NCI-H226 (cell line): ENCODE measurements at regions not wholly inside any gene's neighbourhood (a gene's known extent, or its start where the extent isn't known, plus 50 kb on each side); places are given as distances from the start of the nearest gene placed in this dataset.
A peak's percentile ranks its signal among the peaks of the same experiment; 100 is the strongest.

ENCODE experiments used
- DNase-seq: peaks from one replicate; pipeline ENCODE4 v3.0.0-alpha.2; 2015

- DNase-seq, result no peak
Observed at GRCh38 chr5:68161156-68161555, 54.4 kb upstream of the PIK3R1 start.

- no peak for DNase-seq
Observed at GRCh38 chr5:68159224-68159951, 56.2 kb upstream of the PIK3R1 start.

- no peak for DNase-seq
Observed at GRCh38 chr5:68155940-68156339, 59.6 kb upstream of the PIK3R1 start.

DNA sequence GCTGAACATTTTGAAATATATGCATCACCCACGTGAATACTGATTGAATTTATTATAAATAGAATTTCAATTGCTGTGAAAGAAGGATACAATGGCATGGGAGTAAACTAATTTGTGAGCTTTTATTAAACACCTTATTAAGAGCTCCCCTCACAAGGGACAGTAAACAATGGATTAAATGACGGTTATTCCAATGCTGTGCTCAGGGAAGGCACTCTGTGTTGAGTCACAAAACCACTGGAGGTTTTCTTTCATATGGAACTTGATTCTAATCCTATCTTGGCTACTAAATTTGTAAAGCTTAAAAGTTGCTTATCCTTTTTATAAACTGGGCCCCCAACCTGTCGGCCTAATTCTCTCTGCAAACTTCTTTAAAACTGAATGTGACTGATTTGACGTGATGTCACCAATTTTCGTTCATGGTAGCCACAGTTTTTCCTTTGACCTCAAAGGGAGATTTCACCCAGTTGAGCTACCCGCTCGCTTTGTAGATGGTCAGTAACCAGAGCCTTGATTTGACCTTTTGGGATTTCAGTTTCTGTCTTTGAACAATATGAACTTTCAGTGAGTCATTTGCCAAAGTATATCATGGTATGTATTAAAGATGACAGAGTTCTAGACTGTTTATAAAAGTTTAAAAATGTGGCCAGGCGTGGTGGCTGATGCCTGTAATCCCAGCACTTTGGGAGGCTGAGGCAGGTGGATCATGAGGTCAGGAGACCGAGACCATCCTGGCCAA is 61.3 kb upstream of the PIK3R1 start:
- DNase-seq, result no peak

DNA sequence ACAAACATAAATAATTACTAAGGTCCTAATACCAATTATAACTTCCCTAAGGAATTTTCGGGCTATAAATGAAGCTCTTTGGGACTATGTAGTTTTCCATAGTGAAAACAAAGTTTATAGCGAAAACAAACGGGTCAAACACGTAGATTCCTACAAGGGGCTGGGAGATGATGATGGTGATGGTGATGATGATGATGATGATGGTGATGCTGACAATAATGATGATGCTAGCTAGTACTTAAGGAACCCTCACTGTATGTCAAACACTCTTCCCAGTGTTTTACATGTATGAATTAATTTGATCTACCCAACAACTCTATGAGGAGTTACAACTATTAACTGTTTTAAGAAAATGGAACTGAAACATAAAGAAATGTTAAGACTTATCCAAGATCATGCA is 63.7 kb upstream of the PIK3R1 start:
- DNase-seq, result no peak

DNA sequence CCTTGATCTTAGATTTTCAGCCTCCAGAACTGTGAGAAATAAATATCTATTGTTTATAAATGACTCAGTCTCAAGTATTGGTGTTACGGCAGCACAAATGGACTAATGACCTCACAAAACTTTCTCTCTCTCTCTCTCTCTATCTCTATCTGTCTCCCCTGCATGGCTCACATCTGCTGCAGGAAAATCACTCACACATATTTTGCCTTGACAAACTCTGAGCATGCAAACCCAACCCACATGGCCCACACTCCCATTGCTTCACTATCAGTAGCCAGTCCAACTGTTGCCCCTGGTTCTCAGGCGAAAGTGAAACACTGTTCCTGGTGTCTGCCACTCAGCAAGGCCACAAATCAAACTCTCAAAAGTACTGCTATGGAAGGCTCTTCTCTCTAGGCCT is 66.4 kb upstream of the PIK3R1 start:
- DNase-seq, result no peak

GRCh38 chr5:68148096-68148495 is 67.5 kb upstream of the PIK3R1 start:
- DNase-seq, result no peak

GRCh38 chr5:68147659-68148058 is 67.9 kb upstream of the PIK3R1 start:
- DNase-seq, result no peak

DNA sequence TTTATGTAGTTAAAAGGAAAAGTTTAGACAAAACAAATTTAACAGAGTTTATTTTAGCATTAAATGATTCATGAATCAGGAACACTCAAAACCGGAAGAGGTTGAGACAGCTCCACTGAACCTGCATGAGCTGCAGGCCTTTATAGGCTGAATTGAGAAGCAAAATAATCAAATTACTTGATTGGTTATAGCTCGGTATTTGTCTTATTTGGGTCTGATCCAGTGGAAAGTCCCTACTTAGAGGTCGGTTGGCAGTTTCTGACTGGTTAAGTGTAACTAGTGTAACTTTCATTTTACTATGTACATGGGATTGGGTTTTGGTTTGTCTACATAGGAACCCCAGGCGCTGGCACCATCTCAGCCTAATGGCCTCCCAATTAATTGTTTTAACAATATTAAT is 74.1 kb upstream of the PIK3R1 start:
- DNase-seq, result no peak

GRCh38 chr5:68140763-68141162 is 74.8 kb upstream of the PIK3R1 start:
- no peak for DNase-seq

DNA sequence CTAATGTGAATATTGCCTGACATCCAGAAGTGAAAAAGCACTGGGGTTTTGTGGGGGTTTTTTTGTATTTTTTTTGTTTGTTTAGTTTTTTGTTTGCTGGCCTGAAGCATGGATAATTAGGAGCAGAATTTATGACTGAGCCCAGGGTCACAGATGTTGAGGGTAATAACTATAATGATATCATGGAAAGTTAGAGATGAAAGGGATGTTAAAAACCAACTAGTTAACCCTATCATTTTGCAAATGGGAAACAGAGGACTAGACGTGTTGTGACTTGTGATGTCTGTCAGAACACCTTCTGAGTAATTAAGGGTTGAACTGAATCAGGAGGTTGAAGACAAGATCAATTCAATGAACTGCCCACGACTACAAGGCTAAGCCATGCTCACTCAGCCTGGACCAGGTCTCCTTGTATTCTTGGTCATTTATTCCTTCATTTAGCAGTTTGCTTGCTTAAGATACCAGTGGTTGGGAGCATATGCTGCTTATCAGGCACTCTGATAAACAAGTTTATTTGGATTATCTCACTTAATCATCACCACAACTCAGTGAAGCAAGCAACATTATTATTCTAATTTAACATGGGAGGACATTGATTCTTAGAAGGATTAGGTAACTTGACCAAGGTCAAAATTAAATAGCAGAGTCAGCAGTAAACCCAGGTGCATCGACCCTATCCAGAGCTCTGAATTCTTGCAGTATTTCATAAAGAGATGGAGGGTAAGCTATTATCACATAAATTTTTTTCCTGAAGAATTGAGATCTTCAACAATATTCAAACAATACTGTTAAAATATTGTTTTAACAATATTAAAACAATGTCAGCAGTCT is 75.7 kb upstream of the PIK3R1 start:
- DNase-seq, result no peak

DNA sequence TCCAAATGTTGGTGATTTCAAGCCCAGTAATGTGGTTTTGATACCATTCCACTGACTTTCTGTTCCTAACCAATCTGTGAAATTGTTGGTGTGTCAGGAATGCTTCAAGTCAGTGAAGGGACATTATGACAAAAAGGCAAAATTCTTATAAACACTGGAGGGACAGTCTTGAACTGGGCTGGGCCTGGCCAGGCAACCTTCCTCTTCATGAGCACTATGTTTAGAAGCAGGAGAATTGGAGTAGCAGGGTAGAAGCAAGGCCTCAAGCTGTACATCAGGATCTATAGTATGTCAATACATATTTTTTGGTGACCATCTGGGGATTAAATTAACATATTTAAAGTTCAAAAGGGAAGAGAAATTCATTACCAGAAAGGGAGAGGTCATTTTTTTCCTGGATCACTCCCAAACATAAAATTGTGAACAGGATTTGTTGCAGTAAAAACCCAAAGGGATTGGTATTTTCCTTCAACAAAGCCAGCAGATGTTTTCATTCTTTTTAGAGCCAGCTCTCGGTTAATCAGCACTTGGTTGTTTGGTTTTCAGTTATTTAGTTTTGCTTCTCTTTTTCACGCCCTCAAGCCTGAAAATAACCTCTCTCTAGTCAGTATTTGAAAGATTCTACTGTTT is 77.9 kb upstream of the PIK3R1 start:
- no peak for DNase-seq

- DNase-seq, result no peak
Observed at GRCh38 chr5:68134669-68135313, 80.8 kb upstream of the PIK3R1 start.

GRCh38 chr5:68134033-68134668 is 81.4 kb upstream of the PIK3R1 start:
- DNase-seq, result peak; percentile 62

DNA sequence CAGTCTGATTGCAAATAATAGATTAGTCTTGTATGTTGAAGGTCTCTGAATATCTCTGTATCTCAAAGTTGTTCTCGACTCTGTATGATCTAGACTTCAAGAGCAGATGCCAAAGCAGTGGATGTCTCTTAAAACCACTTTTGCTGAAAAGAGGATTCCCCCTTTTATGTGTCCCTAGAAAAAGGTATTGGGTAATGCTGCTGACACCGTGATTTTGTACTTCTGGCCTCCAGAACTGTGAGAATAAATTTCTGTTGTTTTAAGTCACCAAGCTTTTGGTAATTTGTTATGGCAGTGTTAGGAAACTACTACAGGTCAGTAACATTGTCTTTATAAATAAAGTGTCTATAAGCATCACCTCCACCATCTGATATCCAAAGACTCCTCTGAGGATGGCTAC is 85.3 kb upstream of the PIK3R1 start:
- no peak for DNase-seq

DNA sequence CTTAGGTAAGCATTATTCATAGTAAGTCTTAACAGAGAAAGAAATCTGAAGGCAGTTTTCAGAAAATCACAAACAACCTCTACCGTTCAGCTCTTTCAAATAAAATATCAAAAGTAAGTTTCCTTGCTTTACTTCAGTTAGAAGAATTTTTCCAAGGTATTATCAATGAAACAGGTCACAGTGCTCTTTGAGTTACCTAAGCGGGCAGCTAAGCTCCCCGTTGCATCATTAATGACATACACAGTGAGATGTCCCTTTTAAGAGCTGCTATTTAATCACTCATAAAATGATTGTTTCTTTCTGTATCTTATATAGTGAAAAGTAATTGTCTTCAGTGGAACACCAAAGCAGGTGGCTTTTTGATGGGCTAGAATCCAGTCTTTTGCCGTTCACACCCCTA is 86.2 kb upstream of the PIK3R1 start:
- no peak for DNase-seq

GRCh38 chr5:68126886-68127285 is 88.7 kb upstream of the PIK3R1 start:
- no peak for DNase-seq

- DNase-seq, result no peak
Observed at GRCh38 chr5:68122439-68123328, 92.9 kb upstream of the PIK3R1 start.

DNA sequence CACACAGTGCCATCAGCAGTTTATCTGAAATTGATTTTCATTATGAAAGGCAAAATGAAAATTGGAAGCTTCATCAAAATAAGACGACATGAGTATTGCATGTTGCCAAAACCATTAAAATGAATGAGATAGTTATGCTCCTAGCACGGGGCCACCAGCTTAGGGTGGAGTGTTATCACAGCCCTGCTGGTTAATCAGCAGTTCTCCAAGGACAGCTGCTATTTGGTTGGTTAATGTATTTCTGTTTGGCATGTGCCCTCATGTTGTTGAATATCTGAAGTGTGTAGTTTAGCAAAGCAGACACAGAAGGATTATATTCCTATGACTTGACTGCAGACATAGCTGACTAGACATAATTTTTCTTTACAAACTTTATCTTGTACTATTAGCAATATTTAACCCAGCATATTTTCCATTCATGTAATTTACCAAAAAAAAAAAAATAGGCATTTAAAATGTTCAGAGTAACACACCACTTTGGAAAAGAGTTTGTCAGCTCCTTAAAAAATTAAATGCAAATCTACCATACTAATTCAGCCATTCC is 98.6 kb upstream of the PIK3R1 start:
- no peak for DNase-seq

- DNase-seq, result no peak
Observed at GRCh38 chr5:68116408-68116807, 99.1 kb upstream of the PIK3R1 start.

GRCh38 chr5:68115584-68115983 is 100.0 kb upstream of the PIK3R1 start:
- no peak for DNase-seq
